ENCODE measurements at regions not wholly inside any gene's neighbourhood (a gene's known extent, or its start where the extent isn't known, plus 50 kb on each side); places are given as distances from the start of the nearest gene placed in this dataset.

- no peak for DNase-seq
Observed at GRCh38 chr2:181354626-181355025, 102.6 kb upstream of the ITGA4 start.

- DNase-seq, result no peak
Observed at GRCh38 chr2:181356526-181357130, 100.6 kb upstream of the ITGA4 start.

- no peak for DNase-seq
Observed at GRCh38 chr2:181357979-181358378, 99.2 kb upstream of the ITGA4 start.

- DNase-seq, result no peak
Observed at GRCh38 chr2:181362561-181362960, 94.6 kb upstream of the ITGA4 start.

- DNase-seq, result no peak
Observed at GRCh38 chr2:181363164-181363563, 94.0 kb upstream of the ITGA4 start.

- no peak for DNase-seq
Observed at GRCh38 chr2:181364492-181365170, 92.6 kb upstream of the ITGA4 start.

- no peak for DNase-seq
Observed at GRCh38 chr2:181366675-181367175, 90.5 kb upstream of the ITGA4 start.

- DNase-seq, result no peak
Observed at GRCh38 chr2:181367411-181367810, 89.8 kb upstream of the ITGA4 start.

GRCh38 chr2:181367906-181368435, 89.2 kb upstream of the ITGA4 start:
- DNase-seq, result no peak

- no peak for DNase-seq
Observed at GRCh38 chr2:181370126-181370525, 87.1 kb upstream of the ITGA4 start.

- no peak for DNase-seq
Observed at GRCh38 chr2:181371195-181371594, 86.0 kb upstream of the ITGA4 start.

- no peak for DNase-seq
Observed at GRCh38 chr2:181371782-181372645, 85.2 kb upstream of the ITGA4 start.

GRCh38 chr2:181372646-181373040, 84.5 kb upstream of the ITGA4 start:
- no peak for DNase-seq

GRCh38 chr2:181374781-181375675, 82.2 kb upstream of the ITGA4 start:
- peak; percentile 22 for DNase-seq

GRCh38 chr2:181376442-181376841, 80.7 kb upstream of the ITGA4 start:
- no peak for DNase-seq

GRCh38 chr2:181376999-181377398, 80.2 kb upstream of the ITGA4 start:
- no peak for DNase-seq

- no peak for DNase-seq
Observed at GRCh38 chr2:181378491-181378890, 78.7 kb upstream of the ITGA4 start.

GRCh38 chr2:181380581-181380980, 76.6 kb upstream of the ITGA4 start:
- no peak for DNase-seq

GRCh38 chr2:181384923-181385322, 72.3 kb upstream of the ITGA4 start:
- no peak for DNase-seq

GRCh38 chr2:181389524-181389923, 67.7 kb upstream of the ITGA4 start:
- no peak for DNase-seq

GRCh38 chr2:181393472-181393871, 63.7 kb upstream of the ITGA4 start:
- no peak for DNase-seq

- DNase-seq, result no peak
Observed at GRCh38 chr2:181394741-181395437, 62.3 kb upstream of the ITGA4 start.
